Caco-2 (cell line): ENCODE measurements at regions not wholly inside any gene's neighbourhood (a gene's known extent, or its start where the extent isn't known, plus 50 kb on each side); places are given as distances from the start of the nearest gene placed in this dataset.

Experiments
- BruUV-seq: library from RNA; stranded (reverse); fragments of 400-500 nt; replicated peaks from 2 replicates; lab custom pipeline; 2021; lab: Mats Ljungman, UMichigan
- CTCF ChIA-PET: fragments of 300-600 bp; sonication (Branson Sonifier 250); formaldehyde crosslinking; loops from one replicate; lab custom pipeline; 2022; ENCODE audit warnings: antibody characterized with exemption; lab: Charles Lee
- POLR2A ChIA-PET: fragments of 300-600 bp; sonication (Branson Sonifier 250); formaldehyde crosslinking; loops from one replicate; lab custom pipeline; 2022; ENCODE audit warnings: antibody characterized with exemption; lab: Charles Lee
- DNase-seq, 2 experiments: peaks; one replicate each; pipeline versions ENCODE4 v3.0.0 to v3.0.0-alpha.2; 2020 to 2022
- H3K27me3 ChIP-seq: replicated peaks from 2 replicates; pipeline ENCODE4 v1.6.0; 2011; ENCODE audit warnings: low read length; ENCODE audit not compliant: control insufficient read depth, insufficient read depth
- H3K36me3 ChIP-seq: 2 replicates; pipeline ENCODE4 v1.5.1; 2011; ENCODE audit warnings: low read length; ENCODE audit not compliant: control insufficient read depth, insufficient read depth
- H3K4me1 ChIP-seq: fragments of 250-450 bp; sonication (Bioruptor Pico); 2 replicates; pipeline ENCODE4 v1.5.1; 2020; ENCODE audit warnings: mild to moderate bottlenecking
- H3K4me3 ChIP-seq: 2 replicates; pipeline ENCODE4 v1.5.1; 2011; ENCODE audit warnings: low read depth, mild to moderate bottlenecking, control low read depth, low read length
- H3K9me3 ChIP-seq: fragments of 250-450 bp; sonication (Bioruptor Pico); 2 replicates; pipeline ENCODE4 v1.5.1; 2020; ENCODE audit warnings: mild to moderate bottlenecking, moderate library complexity
- H3K27ac Mint-ChIP-seq: one replicate; pipeline ENCODE4 v1.8.0; 2022; ENCODE audit warnings: mixed read lengths; ENCODE audit not compliant: unreplicated experiment
- H3K27me3 Mint-ChIP-seq: one replicate; pipeline ENCODE4 v1.8.0; 2022; ENCODE audit warnings: mixed read lengths; ENCODE audit not compliant: insufficient read depth, unreplicated experiment
- H3K36me3 Mint-ChIP-seq: one replicate; pipeline ENCODE4 v1.8.0; 2022; ENCODE audit warnings: mild to moderate bottlenecking, mixed read lengths; ENCODE audit not compliant: insufficient read depth, unreplicated experiment
- H3K4me1 Mint-ChIP-seq: one replicate; pipeline ENCODE4 v1.8.0; 2022; ENCODE audit warnings: low read depth, mixed read lengths; ENCODE audit not compliant: unreplicated experiment
- H3K4me3 Mint-ChIP-seq: one replicate; pipeline ENCODE4 v1.8.0; 2022; ENCODE audit warnings: mild to moderate bottlenecking, moderate library complexity, mixed read lengths; ENCODE audit not compliant: unreplicated experiment
- H3K9me3 Mint-ChIP-seq: one replicate; pipeline ENCODE4 v1.8.0; 2022; ENCODE audit warnings: mixed read lengths; ENCODE audit not compliant: unreplicated experiment
- intact Hi-C: fragments of 100-400 bp; cut with micrococcal nuclease; formaldehyde crosslinking; loops from one replicate; pipeline ENCODE4 v1.10.0; 2022; ENCODE audit not compliant: unreplicated experiment
- TF ChIP-seq, protein P1 (sequence below), 2 experiments: fragments of 200-600 bp in 1 of 2; IDR thresholded peaks; 1 replicate in 1 of 2; 2 replicates in 1 of 2; pipeline versions ENCODE4 v1.5.1 to v1.8.0; 2011 to 2022; ENCODE audit warnings: antibody characterized with exemption in 1 of 2, control low read depth in 1 of 2, inconsistent platforms in 1 of 2, low read depth in 1 of 2, low read length in 1 of 2, mild to moderate bottlenecking in 1 of 2, moderate library complexity in 1 of 2; ENCODE audit not compliant: insufficient read depth in 1 of 2, severe bottlenecking in 1 of 2, unreplicated experiment in 1 of 2

DNA sequence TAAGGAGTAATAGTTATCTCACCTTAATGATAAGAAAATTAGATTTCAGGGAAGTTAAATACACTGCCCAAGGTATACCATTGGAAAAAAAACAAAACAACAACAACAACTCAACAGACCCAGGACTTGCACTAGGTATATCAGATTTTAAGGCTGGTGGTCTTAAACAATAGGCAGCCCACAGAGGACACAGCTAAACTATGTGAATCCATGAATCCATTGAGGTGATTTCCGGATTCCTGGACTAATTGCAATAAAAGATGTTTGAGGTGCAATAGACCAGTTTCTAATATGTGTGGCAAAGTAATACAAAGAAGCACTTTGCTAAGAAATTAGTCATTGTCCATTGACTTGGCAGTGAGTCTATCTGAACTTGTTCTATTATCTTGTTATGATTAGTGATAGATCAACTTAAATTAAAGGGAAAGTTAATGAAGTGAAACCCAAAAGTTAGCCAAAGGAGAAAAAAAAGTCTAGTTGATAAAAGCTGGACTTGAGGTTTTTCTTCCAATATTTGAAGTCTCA, 60.9 kb upstream of the MAGI1 start:
- Histone ChIP-seq H3K9me3 (no peaks in the 10 kb centered on the region; the same call in 1 of the 2 replicates), H3K27me3 (no peaks in the 10 kb centered on the region), H3K4me1 (0 out of 2 replicates have a peak, but pooled peaks cover 3% of the 10 kb centered on the region), H3K4me3 (no peak overlapping the region), H3K36me3 (no peaks in the 10 kb centered on the region)
- no TSS peak for BruUV-seq
- H3K9me3 Mint-ChIP-seq, result peaks cover 10% of the 10 kb centered on the region
- no peak for DNase-seq
- intact Hi-C loops, result no loop called here
- H3K4me1 Mint-ChIP-seq, result no peaks in the 10 kb centered on the region
- no peaks in the 10 kb centered on the region for H3K36me3 Mint-ChIP-seq
- H3K27ac Mint-ChIP-seq, result no peak overlapping the region
- no peak overlapping the region for H3K4me3 Mint-ChIP-seq
- ChIA-PET POLR2A (no interaction called here), CTCF (no interaction called here)
- TF ChIP-seq, protein P1, sequence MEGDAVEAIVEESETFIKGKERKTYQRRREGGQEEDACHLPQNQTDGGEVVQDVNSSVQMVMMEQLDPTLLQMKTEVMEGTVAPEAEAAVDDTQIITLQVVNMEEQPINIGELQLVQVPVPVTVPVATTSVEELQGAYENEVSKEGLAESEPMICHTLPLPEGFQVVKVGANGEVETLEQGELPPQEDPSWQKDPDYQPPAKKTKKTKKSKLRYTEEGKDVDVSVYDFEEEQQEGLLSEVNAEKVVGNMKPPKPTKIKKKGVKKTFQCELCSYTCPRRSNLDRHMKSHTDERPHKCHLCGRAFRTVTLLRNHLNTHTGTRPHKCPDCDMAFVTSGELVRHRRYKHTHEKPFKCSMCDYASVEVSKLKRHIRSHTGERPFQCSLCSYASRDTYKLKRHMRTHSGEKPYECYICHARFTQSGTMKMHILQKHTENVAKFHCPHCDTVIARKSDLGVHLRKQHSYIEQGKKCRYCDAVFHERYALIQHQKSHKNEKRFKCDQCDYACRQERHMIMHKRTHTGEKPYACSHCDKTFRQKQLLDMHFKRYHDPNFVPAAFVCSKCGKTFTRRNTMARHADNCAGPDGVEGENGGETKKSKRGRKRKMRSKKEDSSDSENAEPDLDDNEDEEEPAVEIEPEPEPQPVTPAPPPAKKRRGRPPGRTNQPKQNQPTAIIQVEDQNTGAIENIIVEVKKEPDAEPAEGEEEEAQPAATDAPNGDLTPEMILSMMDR (IDR thresholded peaks at IDR 0.05; ENCODE audit: insufficient read depth in 1 of 2, low read depth in 1 of 2, low read length in 1 of 2, severe bottlenecking in 1 of 2, unreplicated experiment in 1 of 2), result no peak
- H3K27me3 Mint-ChIP-seq, result no peaks in the 10 kb centered on the region

DNA sequence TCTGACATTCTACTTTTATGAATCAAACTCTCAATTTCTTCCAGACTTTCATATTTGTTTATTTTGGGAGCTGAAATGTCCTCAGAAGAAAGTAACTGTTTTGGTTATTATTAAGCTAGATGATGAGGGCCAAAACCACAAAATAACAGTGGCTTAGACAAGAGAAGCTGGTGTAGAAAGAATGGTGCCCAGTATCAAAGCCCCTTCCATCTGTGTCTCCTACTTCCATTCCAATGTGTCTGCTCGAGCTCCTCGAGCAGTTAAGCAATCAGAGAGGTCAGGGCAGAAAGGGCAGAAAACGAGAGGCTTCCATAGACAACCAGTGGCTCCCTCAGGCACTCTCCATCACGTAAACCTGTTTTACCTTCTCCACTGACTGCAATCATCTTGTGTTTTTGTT, 59.7 kb upstream of the MAGI1 start:
- H3K36me3 ChIP-seq, result no peaks in the 10 kb centered on the region
- H3K4me1 Mint-ChIP-seq, result no peaks in the 10 kb centered on the region
- TF ChIP-seq, protein P1 (IDR thresholded peaks at IDR 0.05; ENCODE audit: insufficient read depth in 1 of 2, low read depth in 1 of 2, low read length in 1 of 2, severe bottlenecking in 1 of 2, unreplicated experiment in 1 of 2), result no peak
- POLR2A ChIA-PET, result no interaction called here
- no peak for DNase-seq
- no peak overlapping the region for H3K4me3 ChIP-seq
- peaks cover 10% of the 10 kb centered on the region for H3K9me3 Mint-ChIP-seq
- intact Hi-C loops, result no loop called here
- H3K27me3 Mint-ChIP-seq, result no peaks in the 10 kb centered on the region
- no peak overlapping the region for H3K4me3 Mint-ChIP-seq
- H3K9me3 ChIP-seq, result no peaks in the 10 kb centered on the region; the same call in 1 of the 2 replicates
- CTCF ChIA-PET, result no interaction called here
- H3K27ac Mint-ChIP-seq, result no peak overlapping the region
- BruUV-seq, result no TSS peak
- H3K4me1 ChIP-seq, result no peaks in the 10 kb centered on the region
- no peaks in the 10 kb centered on the region for H3K27me3 ChIP-seq
- no peaks in the 10 kb centered on the region for H3K36me3 Mint-ChIP-seq

DNA sequence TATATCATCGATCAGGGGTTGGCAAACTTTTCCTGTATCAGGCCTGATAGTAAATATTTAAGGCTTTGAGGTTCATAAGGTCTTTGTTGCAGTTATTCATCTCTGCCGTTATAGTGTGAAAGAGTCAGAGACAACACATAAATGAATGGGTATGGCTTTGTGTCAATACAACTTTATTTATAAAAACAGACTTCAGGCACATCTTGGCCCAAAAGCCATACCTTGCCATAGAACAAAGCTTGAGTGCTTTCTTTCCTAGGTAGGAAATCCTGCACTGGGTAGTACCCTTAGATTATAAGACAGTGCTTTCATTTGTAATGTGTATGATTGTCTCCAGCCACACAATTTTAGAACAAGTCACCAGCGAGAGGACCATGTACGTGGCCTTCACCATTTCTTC, 58.9 kb upstream of the MAGI1 start:
- no peak overlapping the region for H3K27ac Mint-ChIP-seq
- Histone ChIP-seq H3K4me3 (no peak overlapping the region), H3K27me3 (no peaks in the 10 kb centered on the region), H3K9me3 (no peaks in the 10 kb centered on the region; the same call in 1 of the 2 replicates), H3K4me1 (no peaks in the 10 kb centered on the region), H3K36me3 (no peaks in the 10 kb centered on the region)
- TF ChIP-seq, protein P1 (IDR thresholded peaks at IDR 0.05; ENCODE audit: insufficient read depth in 1 of 2, low read depth in 1 of 2, low read length in 1 of 2, severe bottlenecking in 1 of 2, unreplicated experiment in 1 of 2), result no peak
- no peaks in the 10 kb centered on the region for H3K36me3 Mint-ChIP-seq
- BruUV-seq, result no TSS peak
- H3K4me3 Mint-ChIP-seq, result no peak overlapping the region
- ChIA-PET CTCF (no interaction called here), POLR2A (no interaction called here)
- H3K27me3 Mint-ChIP-seq, result no peaks in the 10 kb centered on the region
- H3K4me1 Mint-ChIP-seq, result no peaks in the 10 kb centered on the region
- H3K9me3 Mint-ChIP-seq, result peaks cover 10% of the 10 kb centered on the region
- no peak for DNase-seq
- intact Hi-C loops, result no loop called here
